Omental fat pad (tissue), 3 donors: ENCODE measurements at regions not wholly inside any gene's neighbourhood (a gene's known extent, or its start where the extent isn't known, plus 50 kb on each side); places are given as distances from the start of the nearest gene placed in this dataset.

Experiments
- ATAC-seq: fragments of 150-250 bp; one replicate; pipeline ENCODE4 v1.9.1; 2016; ENCODE audit warnings: mild to moderate bottlenecking, moderate library complexity; ENCODE audit not compliant: low FRiP score
- DNase-seq: peaks from one replicate; pipeline ENCODE4 v3.0.0-alpha.2; 2019; ENCODE audit warnings: low spot score
- TF ChIP-seq, protein P1 (sequence below), 3 donors: fragments of 450-650 bp; IDR thresholded peaks; one replicate each; pipeline ENCODE4 v1.5.1; 2016 to 2017; ENCODE audit warnings: antibody characterized with exemption in 3 of 3, mild to moderate bottlenecking in 3 of 3, moderate library complexity in 2 of 3

DNA sequence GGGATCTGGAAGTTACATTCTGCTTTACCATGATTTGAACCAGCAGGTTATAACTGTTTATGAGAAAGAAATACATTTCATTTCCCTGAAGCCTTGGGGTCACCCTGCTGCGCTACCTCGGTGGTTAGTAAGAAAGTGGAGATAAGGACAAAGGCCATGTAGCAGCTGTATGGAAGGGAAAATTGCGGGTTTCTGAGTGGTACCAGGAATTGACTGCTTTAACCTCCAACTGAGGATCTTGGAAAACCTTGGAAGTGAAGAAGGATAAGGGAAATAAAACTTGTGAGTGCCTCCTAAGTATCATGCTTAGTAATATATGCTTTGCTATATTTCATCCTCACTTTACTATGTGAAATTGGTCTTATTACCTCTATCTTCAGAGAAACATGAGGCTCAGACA lies 76.1 kb upstream of the GAP43 start:
- ATAC-seq (no peak), DNase-seq (no peak)
- TF ChIP-seq, protein P1, sequence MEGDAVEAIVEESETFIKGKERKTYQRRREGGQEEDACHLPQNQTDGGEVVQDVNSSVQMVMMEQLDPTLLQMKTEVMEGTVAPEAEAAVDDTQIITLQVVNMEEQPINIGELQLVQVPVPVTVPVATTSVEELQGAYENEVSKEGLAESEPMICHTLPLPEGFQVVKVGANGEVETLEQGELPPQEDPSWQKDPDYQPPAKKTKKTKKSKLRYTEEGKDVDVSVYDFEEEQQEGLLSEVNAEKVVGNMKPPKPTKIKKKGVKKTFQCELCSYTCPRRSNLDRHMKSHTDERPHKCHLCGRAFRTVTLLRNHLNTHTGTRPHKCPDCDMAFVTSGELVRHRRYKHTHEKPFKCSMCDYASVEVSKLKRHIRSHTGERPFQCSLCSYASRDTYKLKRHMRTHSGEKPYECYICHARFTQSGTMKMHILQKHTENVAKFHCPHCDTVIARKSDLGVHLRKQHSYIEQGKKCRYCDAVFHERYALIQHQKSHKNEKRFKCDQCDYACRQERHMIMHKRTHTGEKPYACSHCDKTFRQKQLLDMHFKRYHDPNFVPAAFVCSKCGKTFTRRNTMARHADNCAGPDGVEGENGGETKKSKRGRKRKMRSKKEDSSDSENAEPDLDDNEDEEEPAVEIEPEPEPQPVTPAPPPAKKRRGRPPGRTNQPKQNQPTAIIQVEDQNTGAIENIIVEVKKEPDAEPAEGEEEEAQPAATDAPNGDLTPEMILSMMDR (IDR thresholded peaks at IDR 0.05), result no peak

DNA sequence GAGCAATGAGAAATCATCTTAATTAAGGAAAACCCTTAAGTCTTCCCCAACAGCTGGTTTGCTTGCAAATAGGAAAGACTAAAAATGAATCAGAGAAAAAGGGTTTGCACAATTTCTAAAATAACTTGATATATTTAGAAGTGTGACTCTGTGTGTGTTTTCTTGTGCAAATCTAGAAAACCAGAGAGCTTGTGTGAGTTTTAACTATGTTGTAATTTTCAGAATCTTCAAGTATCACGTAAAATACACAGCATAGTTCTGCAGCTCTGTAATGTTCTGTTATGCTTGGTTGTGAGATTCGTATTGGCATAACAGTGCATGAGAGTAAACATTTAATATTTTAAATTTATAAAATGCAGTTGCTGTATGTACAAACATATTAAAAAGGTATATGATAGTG lies 74.7 kb upstream of the GAP43 start:
- ATAC-seq (no peak), DNase-seq (no peak)
- TF ChIP-seq, protein P1 (IDR thresholded peaks at IDR 0.05), result no peak

DNA sequence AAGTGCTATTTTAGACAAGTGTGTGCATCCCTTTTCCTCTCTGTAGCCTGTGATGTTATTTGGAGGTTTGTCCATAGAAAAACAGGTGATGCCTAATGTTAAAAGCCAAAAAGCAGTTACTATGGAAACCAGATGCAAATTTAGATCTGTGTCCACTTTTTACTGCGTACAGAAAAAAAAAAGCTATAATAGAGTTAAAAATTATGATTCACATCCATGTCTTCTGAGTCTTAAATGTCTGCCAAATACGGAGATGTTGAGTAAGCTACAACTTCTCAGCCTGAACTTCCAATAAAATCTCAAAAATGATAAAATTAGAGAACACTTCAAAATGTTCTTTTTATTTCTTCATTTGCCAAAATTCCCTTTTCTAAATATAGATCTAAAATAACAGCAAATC lies 74.2 kb upstream of the GAP43 start:
- ATAC-seq (no peak), DNase-seq (no peak)
- TF ChIP-seq, protein P1 (IDR thresholded peaks at IDR 0.05), result no peak

DNA sequence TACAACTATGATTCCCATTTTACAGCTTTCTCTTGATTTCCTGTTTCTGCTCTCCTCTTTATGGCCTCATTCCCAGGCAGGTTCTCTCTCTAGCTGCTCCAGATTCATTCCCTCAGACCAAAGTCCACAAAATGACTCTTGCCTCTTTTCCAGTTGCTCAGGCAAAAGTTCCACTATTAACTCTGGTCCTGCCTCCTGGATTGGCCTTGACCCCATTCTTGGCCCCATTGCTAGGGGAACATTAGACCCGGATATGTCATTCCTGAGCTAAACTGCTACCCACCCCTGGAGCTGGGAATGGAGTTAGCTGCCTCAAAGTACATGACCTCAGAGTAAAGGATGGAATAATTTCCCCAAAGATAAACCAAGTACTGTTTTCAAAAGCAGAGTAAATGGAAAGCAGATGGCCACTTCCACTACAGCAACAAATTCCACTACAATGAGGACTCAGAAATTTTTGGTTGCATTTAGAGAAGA lies 73.0 kb upstream of the GAP43 start:
- TF ChIP-seq, protein P1 (IDR thresholded peaks at IDR 0.05), result no peak
- ATAC-seq (no peak), DNase-seq (no peak)

DNA sequence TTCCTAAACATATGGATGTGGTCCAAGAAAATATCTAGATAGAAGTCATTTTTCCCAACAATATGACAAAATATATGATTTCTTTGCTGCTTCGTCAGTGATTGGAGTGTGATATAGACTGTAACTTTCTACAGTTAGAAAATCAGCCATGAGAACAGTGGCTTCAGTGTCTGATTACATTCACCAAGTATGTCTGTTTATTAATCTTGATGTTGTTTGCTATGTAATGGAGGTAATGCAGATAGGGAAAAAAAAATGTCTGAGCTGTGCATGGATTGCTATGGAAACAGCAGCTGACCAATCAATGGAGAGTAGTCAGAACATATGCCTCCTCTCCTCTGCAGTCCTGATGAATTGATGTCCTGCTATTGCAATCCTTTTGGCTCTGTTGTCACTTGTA lies 72.3 kb upstream of the GAP43 start:
- DNase-seq (no peak), ATAC-seq (no peak)
- TF ChIP-seq, protein P1 (IDR thresholded peaks at IDR 0.05), result no peak

DNA sequence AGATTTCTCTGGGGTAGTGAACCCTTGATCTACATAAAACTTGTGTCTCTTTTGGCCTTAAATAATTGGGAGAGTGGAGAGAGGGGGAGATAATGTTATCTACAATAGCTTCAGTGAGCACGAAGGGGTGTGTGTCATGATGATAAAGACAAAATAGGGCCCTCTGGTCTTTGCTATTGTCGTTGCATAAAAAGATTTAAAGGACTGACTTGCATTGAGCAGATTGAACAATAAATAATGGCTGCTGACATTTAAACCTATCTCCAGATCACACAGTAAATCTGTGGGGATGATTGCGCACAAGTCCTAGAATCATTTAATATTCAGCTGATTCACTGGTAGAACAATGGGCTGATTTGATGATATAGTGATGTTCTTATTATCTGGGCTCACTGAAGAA lies 71.3 kb upstream of the GAP43 start:
- DNase-seq (no peak), ATAC-seq (no peak)
- TF ChIP-seq, protein P1 (IDR thresholded peaks at IDR 0.05), result no peak

DNA sequence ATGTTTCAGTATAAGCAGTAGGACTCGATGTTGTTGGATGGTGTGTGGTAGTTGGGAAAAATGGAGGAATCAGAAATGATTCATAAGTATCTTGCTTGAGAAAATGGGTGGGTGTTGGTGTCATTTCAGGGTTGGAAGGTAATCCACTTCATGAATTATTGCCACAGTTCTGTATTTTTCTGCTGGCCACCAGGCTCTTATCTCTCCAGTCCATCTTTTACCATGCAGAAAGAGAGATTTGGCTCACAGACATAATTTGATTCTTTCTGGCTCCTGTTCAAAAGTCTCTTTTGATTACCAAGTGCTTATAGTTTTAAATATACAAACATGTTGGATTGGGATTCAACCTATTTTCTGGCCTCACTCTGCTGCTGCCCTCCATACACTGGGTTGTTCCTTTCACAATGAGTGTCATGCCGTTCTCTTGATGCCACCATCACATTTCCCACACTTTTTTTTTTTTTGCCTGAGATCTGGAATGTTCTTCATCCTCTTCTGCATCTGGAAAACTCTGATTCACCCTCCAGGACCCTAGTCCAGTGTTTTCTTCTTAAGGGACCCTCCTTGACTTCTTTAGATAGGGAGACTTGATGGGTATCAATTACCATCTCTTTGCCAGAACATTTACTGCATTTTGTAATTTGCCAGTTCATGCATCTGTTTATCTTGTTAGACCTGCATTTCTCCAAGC lies 69.4 kb upstream of the GAP43 start:
- no peak for ATAC-seq
- TF ChIP-seq, protein P1 (IDR thresholded peaks at IDR 0.05), result no peak
- DNase-seq, result no peak
